ENCODE measurements at regions not wholly inside any gene's neighbourhood (a gene's known extent, or its start where the extent isn't known, plus 50 kb on each side); places are given as distances from the start of the nearest gene placed in this dataset.

DNA sequence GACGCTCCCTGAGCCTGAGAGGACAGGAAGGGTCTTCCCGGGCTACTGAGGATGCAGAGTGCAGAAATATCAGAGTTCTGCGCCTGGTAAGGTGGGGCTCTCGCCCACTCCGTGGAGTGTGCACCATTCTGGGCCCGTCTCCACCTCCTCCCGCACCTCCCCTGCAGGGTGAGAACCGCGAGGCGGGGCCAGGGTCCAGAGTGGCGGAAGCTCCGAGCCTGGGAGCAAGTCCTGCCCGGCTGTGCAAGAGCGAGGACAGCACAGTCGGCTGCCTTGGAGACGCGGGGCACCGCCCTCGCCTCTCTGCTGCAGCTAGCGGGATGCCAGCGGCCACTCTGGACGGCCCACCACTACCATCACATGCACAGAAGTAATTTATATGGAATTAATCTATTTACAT is 2304.4 kb downstream of the PCDH9 start:
- ATAC-seq (ENCODE audit: low FRiP score) (no peak), DNase-seq (no peak)
- Histone ChIP-seq H3K36me3 (ENCODE audit: control insufficient read depth in 1 of 2, insufficient read depth in 2 of 2, low read length in 1 of 2) (no peaks in the 10 kb centered on the region), H3K9me3 (ENCODE audit: control insufficient read depth, low read length) (no peaks in the 10 kb centered on the region), H3K27me3 (ENCODE audit: control insufficient read depth in 1 of 2, insufficient read depth in 2 of 2, low read length in 1 of 2) (no peaks in the 10 kb centered on the region), H3K27ac (ENCODE audit: low read depth in 1 of 2, low read length in 2 of 2) (no peak overlapping the region), H3K4me3 (ENCODE audit: low read length in 2 of 2) (no peak overlapping the region), H3K4me1 (ENCODE audit: control insufficient read depth in 1 of 2, insufficient read depth in 2 of 2, low read length in 2 of 2) (no peaks in the 10 kb centered on the region)
- intact Hi-C loops (cut with DNase I), result no loop called here
- 94 to 96% methylated on average over 22 of the region's 22 CpGs for WGBS, 2 donors

DNA sequence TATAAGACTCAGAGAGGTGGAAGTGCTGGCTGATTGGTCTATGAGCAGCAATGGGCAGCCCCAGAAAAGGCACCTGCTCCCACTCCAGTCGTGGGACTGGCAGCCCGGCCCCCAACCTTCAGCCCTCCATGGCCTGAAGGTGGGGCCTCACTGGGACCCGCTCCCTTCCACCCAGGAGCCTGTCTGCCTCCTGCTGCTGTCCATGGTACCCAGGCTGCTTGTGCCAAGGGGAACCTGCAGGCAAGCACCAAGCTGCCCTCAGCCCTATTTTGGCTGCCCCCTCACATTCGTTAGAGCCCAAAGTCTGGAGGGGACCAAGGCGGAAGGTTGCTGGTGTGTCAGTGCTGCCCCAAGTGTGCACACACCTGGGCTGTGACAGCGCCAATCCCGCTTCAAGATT is 2304.9 kb downstream of the PCDH9 start:
- DNase-seq, result no peak
- Histone ChIP-seq H3K9me3 (ENCODE audit: control insufficient read depth, low read length) (no peaks in the 10 kb centered on the region), H3K4me3 (ENCODE audit: low read length in 2 of 2) (no peak overlapping the region), H3K36me3 (ENCODE audit: control insufficient read depth in 1 of 2, insufficient read depth in 2 of 2, low read length in 1 of 2) (no peaks in the 10 kb centered on the region), H3K27me3 (ENCODE audit: control insufficient read depth in 1 of 2, insufficient read depth in 2 of 2, low read length in 1 of 2) (no peaks in the 10 kb centered on the region), H3K27ac (ENCODE audit: low read depth in 1 of 2, low read length in 2 of 2) (no peak overlapping the region), H3K4me1 (ENCODE audit: control insufficient read depth in 1 of 2, insufficient read depth in 2 of 2, low read length in 2 of 2) (no peaks in the 10 kb centered on the region)
- ATAC-seq (ENCODE audit: low FRiP score), result no peak
- 81 to 82% methylated on average over 7 of the region's 7 CpGs for whole genome bisulfite sequencing, 2 donors
- intact Hi-C loops (cut with DNase I), result no loop called here

DNA sequence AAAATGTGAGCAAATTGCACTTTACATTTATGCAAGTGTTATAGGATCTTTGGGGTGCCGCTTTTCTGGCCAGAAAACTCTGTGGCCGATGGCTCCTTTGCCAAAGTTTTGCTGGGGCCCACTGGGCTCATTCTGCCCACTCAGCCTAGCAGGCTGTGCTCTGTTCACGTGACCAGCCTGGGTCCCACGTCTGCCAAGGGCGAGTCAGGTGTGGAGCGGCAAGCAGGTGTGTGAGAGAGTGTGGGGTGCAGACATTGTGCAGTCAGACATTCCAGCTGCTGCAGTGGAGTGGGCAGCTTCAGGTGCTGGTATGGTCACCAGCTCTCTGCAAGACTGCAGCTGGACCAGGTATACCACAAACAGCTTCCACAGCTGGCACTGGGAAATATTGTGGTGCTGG is 2305.7 kb downstream of the PCDH9 start:
- Histone ChIP-seq H3K4me1 (ENCODE audit: control insufficient read depth in 1 of 2, insufficient read depth in 2 of 2, low read length in 2 of 2) (no peaks in the 10 kb centered on the region), H3K36me3 (ENCODE audit: control insufficient read depth in 1 of 2, insufficient read depth in 2 of 2, low read length in 1 of 2) (no peaks in the 10 kb centered on the region), H3K9me3 (ENCODE audit: control insufficient read depth, low read length) (no peaks in the 10 kb centered on the region), H3K4me3 (ENCODE audit: low read length in 2 of 2) (no peak overlapping the region), H3K27ac (ENCODE audit: low read depth in 1 of 2, low read length in 2 of 2) (no peak overlapping the region), H3K27me3 (ENCODE audit: control insufficient read depth in 1 of 2, insufficient read depth in 2 of 2, low read length in 1 of 2) (no peaks in the 10 kb centered on the region)
- DNase-seq (no peak), ATAC-seq (ENCODE audit: low FRiP score) (no peak)
- intact Hi-C loops (cut with DNase I), result no loop called here
- WGBS, 2 donors, result 93% methylated on average over 6 of the region's 6 CpGs

DNA sequence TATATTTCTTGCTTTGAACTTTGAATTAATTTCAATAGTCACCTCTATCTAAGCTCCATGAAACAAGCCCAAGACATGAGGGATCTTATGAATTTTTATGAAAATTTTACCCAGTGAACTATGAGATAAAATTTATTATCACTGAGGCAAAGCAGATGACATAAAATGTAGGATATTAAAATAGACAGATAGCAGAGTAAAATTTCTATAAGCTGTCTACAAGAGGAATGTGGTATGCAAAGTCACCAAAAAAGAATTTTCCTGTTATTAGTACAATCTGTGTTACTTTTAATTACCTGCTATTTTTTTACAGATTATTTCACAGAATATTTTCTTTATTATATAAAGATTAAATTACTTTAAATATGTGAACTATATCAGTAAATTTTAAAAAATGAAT is 2312.6 kb downstream of the PCDH9 start:
- H3K4me3 ChIP-seq (ENCODE audit: low read length in 2 of 2), result no peak overlapping the region
- no peak overlapping the region for H3K27ac ChIP-seq (ENCODE audit: low read depth in 1 of 2, low read length in 2 of 2)
- DNase-seq, result no peak
- intact Hi-C loops (cut with DNase I), result no loop called here
- H3K4me1 ChIP-seq (ENCODE audit: control insufficient read depth in 1 of 2, insufficient read depth in 2 of 2, low read length in 2 of 2), result no peaks in the 10 kb centered on the region
- no peak for ATAC-seq (ENCODE audit: low FRiP score)
- H3K27me3 ChIP-seq (ENCODE audit: control insufficient read depth in 1 of 2, insufficient read depth in 2 of 2, low read length in 1 of 2), result no peaks in the 10 kb centered on the region
- H3K9me3 ChIP-seq (ENCODE audit: control insufficient read depth, low read length), result no peaks in the 10 kb centered on the region
- H3K36me3 ChIP-seq (ENCODE audit: control insufficient read depth in 1 of 2, insufficient read depth in 2 of 2, low read length in 1 of 2), result no peaks in the 10 kb centered on the region

DNA sequence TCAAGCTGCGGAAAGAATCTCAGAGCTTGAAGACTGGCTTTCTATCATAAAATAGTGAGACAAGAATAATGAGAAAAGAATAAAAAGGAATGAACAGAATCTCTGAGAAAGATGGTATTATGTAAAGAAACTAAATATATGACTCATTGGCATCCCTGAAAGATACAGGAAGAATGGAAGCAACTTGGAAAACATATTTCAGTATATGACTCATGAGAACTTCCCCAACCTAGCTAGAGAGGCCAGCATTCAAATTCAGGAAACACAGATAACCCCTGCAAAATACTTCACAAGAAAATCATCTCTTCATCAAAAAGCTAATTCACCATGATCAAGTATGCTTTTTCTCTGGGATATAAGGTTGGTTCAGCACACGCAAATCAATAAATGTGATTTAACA is 2318.0 kb downstream of the PCDH9 start:
- H3K27me3 ChIP-seq (ENCODE audit: control insufficient read depth in 1 of 2, insufficient read depth in 2 of 2, low read length in 1 of 2), result no peaks in the 10 kb centered on the region
- WGBS, 2 donors, result 82 to 86% methylated on average over 2 of the region's 2 CpGs
- intact Hi-C loops (cut with DNase I), result no loop called here
- no peak overlapping the region for H3K4me3 ChIP-seq (ENCODE audit: low read length in 2 of 2)
- H3K27ac ChIP-seq (ENCODE audit: low read depth in 1 of 2, low read length in 2 of 2), result no peak overlapping the region
- DNase-seq, result no peak
- H3K4me1 ChIP-seq (ENCODE audit: control insufficient read depth in 1 of 2, insufficient read depth in 2 of 2, low read length in 2 of 2), result no peaks in the 10 kb centered on the region
- H3K9me3 ChIP-seq (ENCODE audit: control insufficient read depth, low read length), result peaks cover 1% of the 10 kb centered on the region
- H3K36me3 ChIP-seq (ENCODE audit: control insufficient read depth in 1 of 2, insufficient read depth in 2 of 2, low read length in 1 of 2), result no peaks in the 10 kb centered on the region
- no peak for ATAC-seq (ENCODE audit: low FRiP score)

DNA sequence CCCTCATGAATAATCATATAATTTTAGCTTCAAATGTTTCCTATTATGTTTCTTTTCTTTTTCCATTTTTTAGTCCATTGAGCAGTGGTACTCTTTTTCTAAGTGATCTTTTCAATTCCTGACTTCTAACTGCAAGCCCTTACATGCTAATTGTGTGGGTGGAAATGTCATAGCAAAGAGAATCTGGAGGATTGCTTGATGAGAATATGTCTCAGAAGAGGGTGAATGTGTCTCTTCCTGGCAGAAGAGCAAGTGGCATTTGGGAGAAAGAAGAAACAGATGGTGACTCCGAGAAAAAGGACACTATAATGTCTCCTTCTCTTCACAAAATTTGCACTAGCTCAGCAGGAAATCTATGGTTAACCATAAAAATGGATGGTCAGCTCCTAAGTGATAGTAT is 2320.0 kb downstream of the PCDH9 start:
- 78 to 84% methylated on average over 1 of the region's 1 CpG for WGBS, 2 donors
- Histone ChIP-seq H3K27me3 (ENCODE audit: control insufficient read depth in 1 of 2, insufficient read depth in 2 of 2, low read length in 1 of 2) (no peaks in the 10 kb centered on the region), H3K4me3 (ENCODE audit: low read length in 2 of 2) (no peak overlapping the region), H3K9me3 (ENCODE audit: control insufficient read depth, low read length) (peaks cover 1% of the 10 kb centered on the region), H3K4me1 (ENCODE audit: control insufficient read depth in 1 of 2, insufficient read depth in 2 of 2, low read length in 2 of 2) (no peaks in the 10 kb centered on the region), H3K27ac (ENCODE audit: low read depth in 1 of 2, low read length in 2 of 2) (no peak overlapping the region), H3K36me3 (ENCODE audit: control insufficient read depth in 1 of 2, insufficient read depth in 2 of 2, low read length in 1 of 2) (no peaks in the 10 kb centered on the region)
- ATAC-seq (ENCODE audit: low FRiP score), result no peak
- intact Hi-C loops (cut with DNase I), result no loop called here
- DNase-seq, result no peak

DNA sequence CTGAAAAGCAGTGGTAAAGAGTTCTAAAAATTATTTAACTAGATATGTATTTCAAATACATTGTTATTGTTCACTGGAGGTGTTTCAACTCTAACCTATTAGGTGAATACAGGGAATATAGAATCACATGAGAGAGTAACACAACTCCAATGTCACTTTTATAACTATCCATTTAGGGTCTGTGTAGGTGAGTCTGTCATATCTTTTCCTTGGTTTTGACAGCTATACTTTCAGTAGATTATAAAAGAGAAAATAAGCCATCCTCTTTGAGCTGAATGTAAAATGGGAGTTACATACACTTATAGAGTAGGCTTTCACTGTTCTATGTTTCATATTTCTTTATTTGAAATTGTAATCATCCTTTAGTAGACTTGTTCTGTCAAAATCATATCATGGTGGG is 2321.0 kb downstream of the PCDH9 start:
- intact Hi-C loops (cut with DNase I), result no loop called here
- no peaks in the 10 kb centered on the region for H3K36me3 ChIP-seq (ENCODE audit: control insufficient read depth in 1 of 2, insufficient read depth in 2 of 2, low read length in 1 of 2)
- H3K4me3 ChIP-seq (ENCODE audit: low read length in 2 of 2), result no peak overlapping the region
- H3K9me3 ChIP-seq (ENCODE audit: control insufficient read depth, low read length), result peaks cover 1% of the 10 kb centered on the region
- H3K4me1 ChIP-seq (ENCODE audit: control insufficient read depth in 1 of 2, insufficient read depth in 2 of 2, low read length in 2 of 2), result no peaks in the 10 kb centered on the region
- DNase-seq (no peak), ATAC-seq (ENCODE audit: low FRiP score) (no peak)
- H3K27me3 ChIP-seq (ENCODE audit: control insufficient read depth in 1 of 2, insufficient read depth in 2 of 2, low read length in 1 of 2), result no peaks in the 10 kb centered on the region
- H3K27ac ChIP-seq (ENCODE audit: low read depth in 1 of 2, low read length in 2 of 2), result no peak overlapping the region

DNA sequence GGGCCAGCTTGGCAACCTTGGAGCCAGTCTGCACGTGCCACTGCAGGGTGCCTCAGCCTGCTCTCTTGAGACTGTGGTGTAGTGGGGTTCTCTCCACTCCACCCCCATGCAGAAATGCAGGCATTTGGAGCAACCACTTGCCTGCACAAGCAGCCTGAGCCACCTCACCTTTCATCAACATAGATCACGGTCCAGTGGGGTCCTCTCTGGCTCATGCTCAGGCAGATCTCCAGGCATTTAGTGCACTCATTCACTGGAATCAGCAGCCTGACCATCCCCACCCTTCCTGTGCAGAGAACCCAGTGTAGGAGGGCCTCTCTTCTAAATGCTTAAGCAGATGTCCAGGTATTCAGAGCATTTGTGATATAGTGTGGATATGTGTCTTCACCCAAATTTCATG is 2330.1 kb downstream of the PCDH9 start:
- intact Hi-C loops (cut with DNase I), result no loop called here
- WGBS, 2 donors, result 78 to 84% methylated on average over 2 of the region's 2 CpGs
- no peak for ATAC-seq (ENCODE audit: low FRiP score)

DNA sequence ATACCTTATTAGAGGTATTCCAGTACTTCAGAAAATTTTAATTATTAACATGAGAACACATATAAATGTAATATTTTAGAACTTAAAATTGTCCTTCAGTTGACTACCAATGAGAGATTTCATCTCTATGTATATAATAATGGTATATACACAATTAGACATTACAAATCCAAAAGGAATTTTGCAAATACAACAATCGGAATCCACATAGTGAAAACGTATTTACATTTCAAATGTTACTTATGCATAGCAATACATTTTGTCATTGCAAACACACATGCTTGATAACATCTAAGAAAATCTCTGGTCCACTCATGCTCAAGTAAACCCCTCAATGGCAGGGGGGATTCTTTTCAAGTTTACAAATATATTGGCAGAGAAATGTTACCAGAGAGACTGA is 2345.2 kb downstream of the PCDH9 start:
- Histone ChIP-seq H3K4me3 (ENCODE audit: low read length in 2 of 2) (no peak overlapping the region), H3K4me1 (ENCODE audit: control insufficient read depth in 1 of 2, insufficient read depth in 2 of 2, low read length in 2 of 2) (no peaks in the 10 kb centered on the region), H3K9me3 (ENCODE audit: control insufficient read depth, low read length) (no peaks in the 10 kb centered on the region), H3K27me3 (ENCODE audit: control insufficient read depth in 1 of 2, insufficient read depth in 2 of 2, low read length in 1 of 2) (no peaks in the 10 kb centered on the region), H3K27ac (ENCODE audit: low read depth in 1 of 2, low read length in 2 of 2) (no peak overlapping the region), H3K36me3 (ENCODE audit: control insufficient read depth in 1 of 2, insufficient read depth in 2 of 2, low read length in 1 of 2) (no peaks in the 10 kb centered on the region)
- intact Hi-C loops (cut with DNase I), result no loop called here
- ATAC-seq (ENCODE audit: low FRiP score) (no peak), DNase-seq (no peak)
- WGBS, 2 donors, result 56 to 62% methylated on average over 2 of the region's 2 CpGs

More for the DNA sequence above, 2330.1 kb downstream of the PCDH9 start:
- Histone ChIP-seq H3K4me1 (ENCODE audit: control insufficient read depth in 1 of 2, insufficient read depth in 2 of 2, low read length in 2 of 2) (no peaks in the 10 kb centered on the region), H3K9me3 (ENCODE audit: control insufficient read depth, low read length) (no peaks in the 10 kb centered on the region), H3K36me3 (ENCODE audit: control insufficient read depth in 1 of 2, insufficient read depth in 2 of 2, low read length in 1 of 2) (no peaks in the 10 kb centered on the region), H3K27ac (ENCODE audit: low read depth in 1 of 2, low read length in 2 of 2) (no peak overlapping the region), H3K27me3 (ENCODE audit: control insufficient read depth in 1 of 2, insufficient read depth in 2 of 2, low read length in 1 of 2) (no peaks in the 10 kb centered on the region), H3K4me3 (ENCODE audit: low read length in 2 of 2) (no peak overlapping the region)
- no peak for DNase-seq

DNA sequence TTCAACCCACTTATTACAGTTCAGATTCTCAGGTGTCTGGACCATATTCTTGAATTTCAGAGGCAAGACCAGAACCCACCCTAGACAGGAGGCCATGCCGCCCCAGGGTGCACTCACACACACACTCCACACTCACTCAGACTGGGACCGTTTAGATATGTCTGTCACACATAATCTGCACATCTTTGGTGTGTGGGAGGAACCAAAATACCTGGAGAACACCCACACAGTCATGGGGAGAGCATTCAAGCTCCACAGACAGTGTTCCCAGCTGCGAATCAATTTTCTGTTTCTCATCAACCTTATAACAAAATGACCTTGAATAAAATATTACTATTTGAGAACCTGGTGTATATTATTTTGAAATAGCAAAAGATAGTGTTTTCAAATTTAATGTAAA is 2353.0 kb downstream of the PCDH9 start:
- WGBS, 2 donors, result 72 to 74% methylated on average over 3 of the region's 3 CpGs
- Histone ChIP-seq H3K9me3 (ENCODE audit: control insufficient read depth, low read length) (no peaks in the 10 kb centered on the region), H3K27ac (ENCODE audit: low read depth in 1 of 2, low read length in 2 of 2) (no peak overlapping the region), H3K4me3 (ENCODE audit: low read length in 2 of 2) (no peak overlapping the region), H3K4me1 (ENCODE audit: control insufficient read depth in 1 of 2, insufficient read depth in 2 of 2, low read length in 2 of 2) (no peaks in the 10 kb centered on the region), H3K36me3 (ENCODE audit: control insufficient read depth in 1 of 2, insufficient read depth in 2 of 2, low read length in 1 of 2) (no peaks in the 10 kb centered on the region), H3K27me3 (ENCODE audit: control insufficient read depth in 1 of 2, insufficient read depth in 2 of 2, low read length in 1 of 2) (no peaks in the 10 kb centered on the region)
- peak in 1 of 2 donors; percentile 13 for DNase-seq
- intact Hi-C loops (cut with DNase I), result no loop called here
- ATAC-seq (ENCODE audit: low FRiP score), result peak; percentile 29
